ENCODE measurements at regions not wholly inside any gene's neighbourhood (a gene's known extent, or its start where the extent isn't known, plus 50 kb on each side); places are given as distances from the start of the nearest gene placed in this dataset.

- DNase-seq (ENCODE audit: extremely low read depth in 1 of 2, low read depth in 1 of 2) = no peak
Observed at GRCh38 chr10:78898341-78899097, 170.2 kb upstream of the ZMIZ1 start.

- DNase-seq (ENCODE audit: extremely low read depth in 1 of 2, low read depth in 1 of 2) = no peak
Observed at GRCh38 chr10:78899098-78899754, 169.5 kb upstream of the ZMIZ1 start.

GRCh38 chr10:78899996-78900714 lies 168.6 kb upstream of the ZMIZ1 start:
- no peak for DNase-seq (ENCODE audit: extremely low read depth in 1 of 2, low read depth in 1 of 2)

GRCh38 chr10:78900715-78901430 lies 167.9 kb upstream of the ZMIZ1 start:
- DNase-seq (ENCODE audit: extremely low read depth in 1 of 2, low read depth in 1 of 2) = no peak

GRCh38 chr10:78901694-78902093 lies 167.1 kb upstream of the ZMIZ1 start:
- DNase-seq (ENCODE audit: extremely low read depth in 1 of 2, low read depth in 1 of 2) = no peak

GRCh38 chr10:78902815-78903214 lies 166.0 kb upstream of the ZMIZ1 start:
- DNase-seq (ENCODE audit: extremely low read depth in 1 of 2, low read depth in 1 of 2) = no peak

GRCh38 chr10:78903341-78903940 lies 165.3 kb upstream of the ZMIZ1 start:
- no peak for DNase-seq (ENCODE audit: extremely low read depth in 1 of 2, low read depth in 1 of 2)

- no peak for DNase-seq (ENCODE audit: extremely low read depth in 1 of 2, low read depth in 1 of 2)
Observed at GRCh38 chr10:78904196-78904595, 164.6 kb upstream of the ZMIZ1 start.

GRCh38 chr10:78905015-78905956 lies 163.5 kb upstream of the ZMIZ1 start:
- no peak for DNase-seq (ENCODE audit: extremely low read depth in 1 of 2, low read depth in 1 of 2)

- DNase-seq (ENCODE audit: extremely low read depth in 1 of 2, low read depth in 1 of 2) = no peak
Observed at GRCh38 chr10:78905957-78906308, 162.8 kb upstream of the ZMIZ1 start.

GRCh38 chr10:78906734-78907390 lies 161.9 kb upstream of the ZMIZ1 start:
- DNase-seq (ENCODE audit: extremely low read depth in 1 of 2, low read depth in 1 of 2) = no peak

GRCh38 chr10:78907551-78908211 lies 161.1 kb upstream of the ZMIZ1 start:
- DNase-seq (ENCODE audit: extremely low read depth in 1 of 2, low read depth in 1 of 2) = no peak

- DNase-seq (ENCODE audit: extremely low read depth in 1 of 2, low read depth in 1 of 2) = no peak
Observed at GRCh38 chr10:78909221-78909620, 159.5 kb upstream of the ZMIZ1 start.

- no peak for DNase-seq (ENCODE audit: extremely low read depth in 1 of 2, low read depth in 1 of 2)
Observed at GRCh38 chr10:78910021-78910420, 158.7 kb upstream of the ZMIZ1 start.

GRCh38 chr10:78910476-78910875 lies 158.3 kb upstream of the ZMIZ1 start:
- DNase-seq (ENCODE audit: extremely low read depth in 1 of 2, low read depth in 1 of 2) = no peak

GRCh38 chr10:78910886-78911285 lies 157.9 kb upstream of the ZMIZ1 start:
- no peak for DNase-seq (ENCODE audit: extremely low read depth in 1 of 2, low read depth in 1 of 2)

GRCh38 chr10:78911533-78912340 lies 157.0 kb upstream of the ZMIZ1 start:
- no peak for DNase-seq (ENCODE audit: extremely low read depth in 1 of 2, low read depth in 1 of 2)
